ENCODE measurements at regions not wholly inside any gene's neighbourhood (a gene's known extent, or its start where the extent isn't known, plus 50 kb on each side); places are given as distances from the start of the nearest gene placed in this dataset.

GRCh38 chr20:10853176-10853575 is 179.4 kb upstream of the JAG1 start:
- TF ChIP-seq POLR2A (IDR thresholded peaks at IDR 0.05; ENCODE audit: low read depth, low read length) (no peak), POLR2AphosphoS5 (IDR thresholded peaks at IDR 0.05; ENCODE audit: low read depth, low read length) (no peak), TAF1 (IDR thresholded peaks at IDR 0.05; ENCODE audit: low read depth, low read length) (no peak), PAX5 (IDR thresholded peaks at IDR 0.05; ENCODE audit: insufficient read depth, low read length, severe bottlenecking) (no peak), SPI1 (IDR thresholded peaks at IDR 0.05; ENCODE audit: low read depth, low read length) (no peak), POU2F2 (IDR thresholded peaks at IDR 0.05; ENCODE audit: low read depth, low read length) (no peak)
